Omental fat pad (tissue), 3 donors: ENCODE measurements at regions not wholly inside any gene's neighbourhood (a gene's known extent, or its start where the extent isn't known, plus 50 kb on each side); places are given as distances from the start of the nearest gene placed in this dataset.
"Not testable (repeated sequence)": the region's sequence is repeated elsewhere in the genome, so short reads cannot be mapped to it uniquely, and the experiment has no call there.

Experiments used
- ATAC-seq: fragments of 150-250 bp; one replicate; pipeline ENCODE4 v1.9.1; 2016; ENCODE audit warnings: mild to moderate bottlenecking, moderate library complexity; ENCODE audit not compliant: low FRiP score
- DNase-seq: peaks from one replicate; pipeline ENCODE4 v3.0.0-alpha.2; 2019; ENCODE audit warnings: low spot score
- TF ChIP-seq, protein P1 (sequence below), 3 donors: fragments of 450-650 bp; IDR thresholded peaks; one replicate each; pipeline ENCODE4 v1.5.1; 2016 to 2017; ENCODE audit warnings: antibody characterized with exemption in 3 of 3, mild to moderate bottlenecking in 3 of 3, moderate library complexity in 2 of 3

DNA sequence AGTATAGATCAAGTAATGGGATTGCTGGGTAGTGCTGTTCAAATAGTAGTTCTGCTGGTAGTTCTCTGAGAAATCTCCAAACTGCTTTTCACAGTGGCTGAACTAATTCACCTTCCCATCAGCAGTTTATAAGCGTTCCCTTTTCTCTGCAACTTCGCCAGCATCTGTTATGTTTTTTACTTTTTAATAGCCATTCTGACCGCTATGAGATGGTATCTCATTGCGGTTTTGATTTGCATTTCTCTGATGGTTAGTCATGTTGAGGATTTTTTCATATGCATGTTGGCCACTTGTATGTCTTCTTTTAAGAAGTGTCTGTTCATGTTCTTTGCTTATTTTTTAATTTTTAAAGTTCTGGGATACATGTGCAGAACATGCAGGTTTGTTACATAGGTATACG, 279.2 kb upstream of the NREP start:
- no peak for ATAC-seq
- DNase-seq, result no peak
- TF ChIP-seq, protein P1, sequence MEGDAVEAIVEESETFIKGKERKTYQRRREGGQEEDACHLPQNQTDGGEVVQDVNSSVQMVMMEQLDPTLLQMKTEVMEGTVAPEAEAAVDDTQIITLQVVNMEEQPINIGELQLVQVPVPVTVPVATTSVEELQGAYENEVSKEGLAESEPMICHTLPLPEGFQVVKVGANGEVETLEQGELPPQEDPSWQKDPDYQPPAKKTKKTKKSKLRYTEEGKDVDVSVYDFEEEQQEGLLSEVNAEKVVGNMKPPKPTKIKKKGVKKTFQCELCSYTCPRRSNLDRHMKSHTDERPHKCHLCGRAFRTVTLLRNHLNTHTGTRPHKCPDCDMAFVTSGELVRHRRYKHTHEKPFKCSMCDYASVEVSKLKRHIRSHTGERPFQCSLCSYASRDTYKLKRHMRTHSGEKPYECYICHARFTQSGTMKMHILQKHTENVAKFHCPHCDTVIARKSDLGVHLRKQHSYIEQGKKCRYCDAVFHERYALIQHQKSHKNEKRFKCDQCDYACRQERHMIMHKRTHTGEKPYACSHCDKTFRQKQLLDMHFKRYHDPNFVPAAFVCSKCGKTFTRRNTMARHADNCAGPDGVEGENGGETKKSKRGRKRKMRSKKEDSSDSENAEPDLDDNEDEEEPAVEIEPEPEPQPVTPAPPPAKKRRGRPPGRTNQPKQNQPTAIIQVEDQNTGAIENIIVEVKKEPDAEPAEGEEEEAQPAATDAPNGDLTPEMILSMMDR (IDR thresholded peaks at IDR 0.05), result no peak

DNA sequence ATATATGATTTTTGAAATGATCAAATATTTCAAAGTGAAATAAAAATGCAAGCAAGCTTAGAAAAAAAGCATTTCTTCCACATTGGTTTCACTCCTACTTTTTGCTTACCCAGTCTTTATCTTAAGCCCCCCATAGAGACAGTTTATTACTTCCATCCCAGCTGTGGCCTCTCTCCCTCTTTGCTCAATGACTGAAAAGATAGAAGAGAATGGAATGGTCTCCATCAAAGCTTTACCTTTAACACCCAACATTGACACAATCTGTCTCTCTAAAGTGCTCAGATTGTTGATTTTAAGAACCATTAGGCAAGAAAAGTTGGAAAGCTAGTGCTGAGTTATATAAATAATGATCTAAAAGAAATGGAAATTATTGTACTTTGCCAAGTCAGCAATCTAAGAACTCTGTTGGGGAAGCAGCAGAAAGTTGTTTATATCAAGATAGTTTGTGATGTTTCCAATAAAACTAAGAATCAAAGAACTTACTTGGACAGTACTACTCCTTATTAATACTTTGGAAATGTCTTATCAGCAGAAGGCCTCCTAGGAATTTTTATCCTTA, 277.5 kb upstream of the NREP start:
- ATAC-seq, result no peak
- DNase-seq, result no peak
- TF ChIP-seq, protein P1 (IDR thresholded peaks at IDR 0.05), result no peak

DNA sequence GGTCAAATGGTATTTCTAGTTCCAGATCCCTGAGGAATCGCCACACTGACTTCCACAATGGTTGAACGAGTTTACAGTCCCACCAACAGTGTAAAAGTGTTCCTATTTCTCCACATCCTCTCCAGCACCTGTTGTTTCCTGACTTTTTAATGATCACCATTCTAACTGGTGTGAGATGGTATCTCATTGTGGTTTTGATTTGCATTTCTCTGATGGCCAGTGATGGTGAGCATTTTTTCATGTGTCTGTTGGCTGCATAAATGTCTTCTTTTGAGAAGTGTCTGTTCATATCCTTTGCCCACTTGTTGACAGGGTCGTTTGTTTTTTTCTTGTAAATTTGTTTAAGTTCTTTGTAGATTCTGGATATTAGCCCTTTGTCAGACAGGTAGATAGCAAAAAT, 269.9 kb upstream of the NREP start:
- not testable (repeated sequence) for ATAC-seq, DNase-seq

DNA sequence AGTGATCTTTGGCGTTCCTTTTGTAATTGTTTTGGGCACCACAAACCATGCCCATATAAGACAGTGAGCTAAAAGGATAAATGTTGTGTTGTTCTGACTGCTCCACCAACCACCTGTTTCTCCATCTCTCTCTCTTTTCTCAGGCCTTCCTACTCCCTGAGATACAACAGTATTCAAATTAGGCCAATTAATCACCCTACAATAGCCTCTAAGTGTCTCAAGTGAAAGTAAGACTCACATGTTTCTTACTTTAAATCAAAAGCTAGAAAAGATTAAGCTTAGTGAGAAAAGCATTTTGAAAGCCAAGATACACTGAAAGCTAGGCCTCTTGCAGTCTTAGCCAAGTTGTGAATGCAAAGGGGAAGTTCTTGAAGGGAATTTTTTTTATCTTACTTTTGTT, 268.8 kb upstream of the NREP start:
- ATAC-seq (no peak), DNase-seq (no peak)
- TF ChIP-seq, protein P1 (IDR thresholded peaks at IDR 0.05), result no peak

DNA sequence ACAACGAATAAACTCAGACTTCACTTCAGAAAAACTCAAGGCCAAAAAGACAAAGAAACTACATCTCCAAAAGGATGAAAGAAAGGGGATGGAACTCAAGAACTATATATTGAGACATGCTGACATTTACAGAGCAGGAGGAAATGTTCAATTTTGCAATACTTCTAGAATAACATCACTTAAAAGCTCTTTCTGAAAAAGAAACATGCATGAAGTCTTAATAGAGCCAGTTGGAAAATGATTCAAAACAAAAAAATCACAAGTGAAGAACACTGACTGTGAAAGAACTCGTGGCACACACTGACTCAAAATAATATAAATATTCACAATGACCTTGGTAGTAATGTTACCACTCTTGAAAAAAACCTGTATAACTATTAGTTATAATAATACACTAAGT, 267.8 kb upstream of the NREP start:
- TF ChIP-seq, protein P1 (IDR thresholded peaks at IDR 0.05), result no peak

DNA sequence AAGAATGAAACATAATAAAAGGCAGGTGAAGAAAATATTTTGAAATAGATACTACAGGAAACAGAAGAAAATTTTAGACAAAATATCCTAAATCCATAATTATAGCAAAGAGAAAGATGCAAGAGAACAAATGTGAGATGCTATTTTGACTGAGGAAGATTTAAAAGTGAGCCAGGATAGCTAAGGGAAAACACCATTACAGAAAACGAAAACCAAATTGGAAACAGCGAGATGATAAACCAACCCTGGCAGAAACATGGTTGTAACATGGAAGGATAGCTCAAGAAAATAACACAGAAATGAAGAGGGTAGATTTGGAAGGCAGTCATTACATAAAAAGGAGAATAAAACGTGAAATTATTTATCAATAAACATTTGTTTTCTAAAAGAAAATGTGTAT, 267.2 kb upstream of the NREP start:
- ATAC-seq (no peak), DNase-seq (no peak)
- TF ChIP-seq, protein P1 (IDR thresholded peaks at IDR 0.05), result no peak

More for the DNA sequence above, 267.8 kb upstream of the NREP start:
- DNase-seq (no peak), ATAC-seq (no peak)

DNA sequence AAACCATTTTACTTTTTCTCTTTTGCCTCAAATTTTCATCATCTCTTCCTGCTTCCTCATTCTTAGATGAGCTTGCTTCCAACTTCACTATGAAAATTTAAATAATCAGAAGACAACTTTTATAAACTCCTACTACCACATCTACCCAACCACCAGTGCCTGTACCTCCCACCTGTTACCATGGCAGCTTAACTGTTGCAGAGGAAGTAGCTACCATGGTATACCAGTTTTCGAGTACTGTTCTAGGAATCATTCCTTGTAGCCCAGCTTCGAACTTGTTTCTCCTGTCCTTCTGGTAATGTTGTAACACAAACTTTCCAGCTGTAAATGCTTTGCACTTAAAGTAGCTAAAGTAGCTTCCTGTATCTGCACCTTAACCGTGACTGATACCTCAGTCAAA, 266.8 kb upstream of the NREP start:
- TF ChIP-seq, protein P1 (IDR thresholded peaks at IDR 0.05), result no peak
- DNase-seq (no peak), ATAC-seq (no peak)

DNA sequence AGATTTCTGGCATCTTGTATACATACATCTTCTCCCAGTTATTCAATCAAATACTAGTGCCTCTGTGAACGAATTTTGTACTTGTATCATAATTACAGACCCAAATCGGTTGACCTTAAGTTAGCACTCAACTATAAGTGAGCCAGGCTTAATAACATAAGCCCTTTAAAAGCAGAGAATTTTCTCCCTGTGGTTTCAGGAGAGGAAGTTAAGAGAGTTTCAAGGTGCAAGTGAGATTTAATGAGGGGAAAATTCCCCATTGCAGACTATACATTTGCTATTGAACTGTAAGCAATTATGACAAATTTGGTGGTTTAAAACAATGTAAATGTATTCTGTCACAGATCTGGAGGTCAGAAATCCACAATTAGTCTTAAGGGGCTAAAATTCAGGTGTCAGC, 261.9 kb upstream of the NREP start:
- TF ChIP-seq, protein P1 (IDR thresholded peaks at IDR 0.05), result no peak
- DNase-seq (no peak), ATAC-seq (no peak)
